Fibroblast of lung (primary cell): ENCODE measurements at regions not wholly inside any gene's neighbourhood (a gene's known extent, or its start where the extent isn't known, plus 50 kb on each side); places are given as distances from the start of the nearest gene placed in this dataset.
"Not testable (repeated sequence)": the region's sequence is repeated elsewhere in the genome, so short reads cannot be mapped to it uniquely, and the experiment has no call there.

Experiments used
- DNase-seq, 2 donors: peaks; one replicate each; pipeline versions ENCODE4 v3.0.0 to v3.0.0-alpha.2; 2010; ENCODE audit warnings: low read depth in 2 of 2
- H2AFZ ChIP-seq: 2 replicates; pipeline ENCODE4 v1.5.1; 2012; ENCODE audit warnings: low read length, control low read depth, inconsistent platforms
- H3K27ac ChIP-seq: 2 replicates; pipeline ENCODE4 v1.5.1; 2011; ENCODE audit warnings: low read length, control low read depth; ENCODE audit not compliant: insufficient read depth
- H3K27me3 ChIP-seq: 2 replicates; pipeline ENCODE4 v1.5.1; 2011; ENCODE audit warnings: mild to moderate bottlenecking, low read length; ENCODE audit not compliant: control insufficient read depth, insufficient read depth
- H3K36me3 ChIP-seq: 2 replicates; pipeline ENCODE4 v1.5.1; 2011; ENCODE audit warnings: low read length; ENCODE audit not compliant: control insufficient read depth, insufficient read depth
- H3K4me1 ChIP-seq: 2 replicates; pipeline ENCODE4 v1.5.1; 2011; ENCODE audit warnings: low read length; ENCODE audit not compliant: control insufficient read depth, insufficient read depth; ENCODE audit errors: extremely low read depth
- H3K4me2 ChIP-seq: 2 replicates; pipeline ENCODE4 v1.5.1; 2011; ENCODE audit warnings: low read length, control low read depth; ENCODE audit not compliant: insufficient read depth; ENCODE audit errors: extremely low read depth
- H3K4me3 ChIP-seq, 4 experiments: fragments of 200-600 bp in 1 of 4; sonication (generic) in 1 of 4; replicated peaks in 1 of 4; 2 replicates each; pipeline ENCODE4 v1.5.1; 2011 to 2016; ENCODE audit warnings: low read length in 4 of 4, low read depth in 3 of 4, mild to moderate bottlenecking in 3 of 4, control low read depth in 2 of 4, inconsistent platforms in 1 of 4, mixed read lengths in 1 of 4; ENCODE audit not compliant: insufficient read depth in 1 of 4; ENCODE audit errors: control extremely low read depth in 1 of 4
- H3K79me2 ChIP-seq: 2 replicates; pipeline ENCODE4 v1.5.1; 2012; ENCODE audit warnings: mild to moderate bottlenecking, low read length, inconsistent platforms; ENCODE audit not compliant: control insufficient read depth, insufficient read depth
- H3K9ac ChIP-seq: 2 replicates; pipeline ENCODE4 v1.5.1; 2011; ENCODE audit warnings: mild to moderate bottlenecking, low read length, control low read depth; ENCODE audit not compliant: insufficient read depth
- H3K9me3 ChIP-seq: 2 replicates; pipeline ENCODE4 v1.5.1; 2012; ENCODE audit warnings: low read depth, low read length; ENCODE audit not compliant: control insufficient read depth, insufficient read depth
- H4K20me1 ChIP-seq: 2 replicates; pipeline ENCODE4 v1.5.1; 2011; ENCODE audit warnings: low read length; ENCODE audit not compliant: control insufficient read depth, insufficient read depth; ENCODE audit errors: extremely low read depth
- EZH2 ChIP-seq: IDR thresholded peaks from 2 replicates; pipeline ENCODE4 v1.5.1; 2012; ENCODE audit warnings: low read length, control low read depth, mild to moderate bottlenecking; ENCODE audit errors: missing control alignments
- TF ChIP-seq, protein P1 (sequence below), 2 donors: IDR thresholded peaks in 1 of 2; conservative IDR thresholded peaks in 1 of 2; 1 replicate in 1 of 2; 2 replicates in 1 of 2; pipeline ENCODE4 v1.5.1; 2011 to 2012; ENCODE audit warnings: low read length in 2 of 2, control low read depth in 1 of 2, inconsistent platforms in 1 of 2, low read depth in 1 of 2, mild to moderate bottlenecking in 1 of 2

- not testable (repeated sequence) for DNase-seq, H3K27me3 ChIP-seq, H3K4me3 ChIP-seq, H2AFZ ChIP-seq, H3K4me1 ChIP-seq, H4K20me1 ChIP-seq, H3K36me3 ChIP-seq, H3K4me2 ChIP-seq, H3K27ac ChIP-seq, H3K79me2 ChIP-seq, H3K9me3 ChIP-seq, H3K9ac ChIP-seq
Measured at GRCh38 chr16:88205482-88205881, 177.3 kb upstream of the ZNF469 start.

DNA sequence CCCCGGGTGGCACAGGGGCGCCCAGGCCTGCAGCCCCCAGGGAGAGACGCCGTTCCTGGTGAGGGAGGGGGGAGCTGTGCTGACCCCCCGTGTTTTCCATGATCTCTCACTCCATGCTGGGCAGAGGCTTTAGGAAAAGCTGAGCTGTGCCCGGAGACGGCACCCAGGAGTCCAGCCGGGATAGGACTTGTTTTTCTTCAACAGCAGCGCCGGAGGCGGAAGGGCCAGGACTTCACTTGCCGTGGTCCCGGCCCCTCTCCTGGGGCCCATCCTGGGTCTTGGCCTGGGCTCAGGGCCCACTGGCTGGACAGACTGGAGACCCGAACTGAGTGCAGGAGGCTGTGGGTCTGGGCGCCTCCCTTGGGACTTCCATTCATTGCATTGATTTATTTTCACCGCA, 176.8 kb upstream of the ZNF469 start:
- not testable (repeated sequence) for H3K4me2 ChIP-seq, H3K9ac ChIP-seq, H3K36me3 ChIP-seq, H3K27me3 ChIP-seq, H3K4me1 ChIP-seq, H2AFZ ChIP-seq, DNase-seq, H4K20me1 ChIP-seq, H3K27ac ChIP-seq, H3K79me2 ChIP-seq, H3K4me3 ChIP-seq, H3K9me3 ChIP-seq

GRCh38 chr16:88206516-88206915, 176.2 kb upstream of the ZNF469 start:
- H3K9ac ChIP-seq, H4K20me1 ChIP-seq, H2AFZ ChIP-seq, H3K79me2 ChIP-seq, H3K36me3 ChIP-seq, H3K27me3 ChIP-seq, DNase-seq, H3K4me3 ChIP-seq, H3K4me1 ChIP-seq, H3K27ac ChIP-seq, H3K4me2 ChIP-seq, H3K9me3 ChIP-seq: not testable (repeated sequence)

GRCh38 chr16:88208112-88208511, 174.6 kb upstream of the ZNF469 start:
- TF ChIP-seq EZH2: no peak
- TF ChIP-seq, protein P1, sequence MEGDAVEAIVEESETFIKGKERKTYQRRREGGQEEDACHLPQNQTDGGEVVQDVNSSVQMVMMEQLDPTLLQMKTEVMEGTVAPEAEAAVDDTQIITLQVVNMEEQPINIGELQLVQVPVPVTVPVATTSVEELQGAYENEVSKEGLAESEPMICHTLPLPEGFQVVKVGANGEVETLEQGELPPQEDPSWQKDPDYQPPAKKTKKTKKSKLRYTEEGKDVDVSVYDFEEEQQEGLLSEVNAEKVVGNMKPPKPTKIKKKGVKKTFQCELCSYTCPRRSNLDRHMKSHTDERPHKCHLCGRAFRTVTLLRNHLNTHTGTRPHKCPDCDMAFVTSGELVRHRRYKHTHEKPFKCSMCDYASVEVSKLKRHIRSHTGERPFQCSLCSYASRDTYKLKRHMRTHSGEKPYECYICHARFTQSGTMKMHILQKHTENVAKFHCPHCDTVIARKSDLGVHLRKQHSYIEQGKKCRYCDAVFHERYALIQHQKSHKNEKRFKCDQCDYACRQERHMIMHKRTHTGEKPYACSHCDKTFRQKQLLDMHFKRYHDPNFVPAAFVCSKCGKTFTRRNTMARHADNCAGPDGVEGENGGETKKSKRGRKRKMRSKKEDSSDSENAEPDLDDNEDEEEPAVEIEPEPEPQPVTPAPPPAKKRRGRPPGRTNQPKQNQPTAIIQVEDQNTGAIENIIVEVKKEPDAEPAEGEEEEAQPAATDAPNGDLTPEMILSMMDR (conservative IDR thresholded peaks at IDR 0.05 in 1 of 2, IDR thresholded peaks at IDR 0.05 in 1 of 2; ENCODE audit: low read depth in 1 of 2, low read length in 2 of 2): no peak
- H3K27ac ChIP-seq: no peak overlapping the region
- H3K4me2 ChIP-seq: no peak overlapping the region
- DNase-seq: no peak
- H3K9me3 ChIP-seq: no peaks in the 10 kb centered on the region
- H2AFZ ChIP-seq: no peak overlapping the region
- H4K20me1 ChIP-seq: no peaks in the 10 kb centered on the region
- H3K9ac ChIP-seq: no peak overlapping the region
- H3K79me2 ChIP-seq: no peaks in the 10 kb centered on the region
- H3K27me3 ChIP-seq: no peaks in the 10 kb centered on the region
- no peak overlapping the region for H3K4me3 ChIP-seq
- no peaks in the 10 kb centered on the region for H3K4me1 ChIP-seq
- H3K36me3 ChIP-seq: no peaks in the 10 kb centered on the region

- H3K9me3 ChIP-seq, H3K4me3 ChIP-seq, H3K79me2 ChIP-seq, H3K4me1 ChIP-seq, H3K36me3 ChIP-seq, H2AFZ ChIP-seq, H4K20me1 ChIP-seq, H3K9ac ChIP-seq, H3K4me2 ChIP-seq, H3K27ac ChIP-seq, H3K27me3 ChIP-seq: not testable (repeated sequence)
- DNase-seq: peak; percentile 19 to 32
Measured at GRCh38 chr16:88208776-88209175, 174.0 kb upstream of the ZNF469 start.

- not testable (repeated sequence) for H3K9me3 ChIP-seq, H3K4me2 ChIP-seq, H3K9ac ChIP-seq, H3K4me1 ChIP-seq, H2AFZ ChIP-seq, H3K79me2 ChIP-seq, H3K4me3 ChIP-seq, H3K36me3 ChIP-seq, H3K27ac ChIP-seq, H3K27me3 ChIP-seq, H4K20me1 ChIP-seq, DNase-seq
Measured at GRCh38 chr16:88209579-88209978, 173.2 kb upstream of the ZNF469 start.
